Skeletal muscle tissue (tissue), 3 donors: ENCODE measurements at regions not wholly inside any gene's neighbourhood (a gene's known extent, or its start where the extent isn't known, plus 50 kb on each side); places are given as distances from the start of the nearest gene placed in this dataset.

ENCODE experiments used
- H3K27ac ChIP-seq: one replicate; pipeline ENCODE4 v1.7.0; 2013; ENCODE audit warnings: mild to moderate bottlenecking, low read depth, low read length, inconsistent platforms
- H3K27me3 ChIP-seq, 3 donors: one replicate each; pipeline ENCODE4 v1.7.0; 2013; ENCODE audit warnings: low read length in 3 of 3; ENCODE audit not compliant: control insufficient read depth in 3 of 3, insufficient read depth in 3 of 3
- H3K36me3 ChIP-seq, 3 donors: one replicate each; pipeline ENCODE4 v1.7.0; 2013; ENCODE audit warnings: low read length in 3 of 3; ENCODE audit not compliant: control insufficient read depth in 3 of 3, insufficient read depth in 3 of 3
- H3K4me1 ChIP-seq, 3 donors: one replicate each; pipeline ENCODE4 v1.7.0; 2013; ENCODE audit warnings: low read length in 3 of 3, mild to moderate bottlenecking in 3 of 3; ENCODE audit not compliant: control insufficient read depth in 3 of 3, insufficient read depth in 3 of 3
- H3K4me3 ChIP-seq, 3 donors: one replicate each; pipeline ENCODE4 v1.7.0; 2013; ENCODE audit warnings: low read length in 3 of 3
- H3K9ac ChIP-seq, 3 donors: one replicate each; pipeline ENCODE4 v1.7.0; 2013; ENCODE audit warnings: low read length in 3 of 3, mild to moderate bottlenecking in 3 of 3, moderate library complexity in 2 of 3, low read depth in 1 of 3
- H3K9me3 ChIP-seq, 3 donors: one replicate each; pipeline ENCODE4 v1.7.0; 2013; ENCODE audit warnings: low read length in 3 of 3; ENCODE audit not compliant: control insufficient read depth in 3 of 3
- donor health status: Osteomylitis.

GRCh38 chr2:3138621-3139020 is 239.0 kb downstream of the EIPR1 start:
- Histone ChIP-seq H3K27me3 (peaks cover 0 to 2% (median 0%) of the 10 kb centered on the region in 3 donors), H3K4me3 (no peak overlapping the region)

GRCh38 chr2:3137651-3138300 is 239.8 kb downstream of the EIPR1 start:
- Histone ChIP-seq H3K27ac (no peak overlapping the region), H3K36me3 (no peaks in the 10 kb centered on the region), H3K4me3 (no peak overlapping the region), H3K9me3 (peaks cover 0 to 3% (median 2%) of the 10 kb centered on the region in 3 donors), H3K27me3 (peaks cover 0 to 5% (median 1%) of the 10 kb centered on the region in 3 donors), H3K4me1 (no peaks in the 10 kb centered on the region), H3K9ac (no peak overlapping the region)

More at GRCh38 chr2:3138621-3139020, 239.0 kb downstream of the EIPR1 start:
- no peaks in the 10 kb centered on the region for H3K4me1 ChIP-seq
- H3K9me3 ChIP-seq, result peaks cover 0 to 3% (median 2%) of the 10 kb centered on the region in 3 donors
- no peak overlapping the region for H3K9ac ChIP-seq
- no peaks in the 10 kb centered on the region for H3K36me3 ChIP-seq
- no peak overlapping the region for H3K27ac ChIP-seq

GRCh38 chr2:3135676-3136075 is 241.9 kb downstream of the EIPR1 start:
- H3K4me1 ChIP-seq, result no peaks in the 10 kb centered on the region
- no peaks in the 10 kb centered on the region for H3K36me3 ChIP-seq
- no peak overlapping the region for H3K9ac ChIP-seq
- H3K9me3 ChIP-seq, result peaks cover 0 to 3% (median 2%) of the 10 kb centered on the region in 3 donors
- H3K27me3 ChIP-seq, result peaks cover 6 to 12% (median 11%) of the 10 kb centered on the region in 3 donors
- H3K4me3 ChIP-seq, result no peak overlapping the region
- H3K27ac ChIP-seq, result no peak overlapping the region

GRCh38 chr2:3134026-3134571 is 243.5 kb downstream of the EIPR1 start:
- H3K4me3 ChIP-seq, result no peak overlapping the region
- no peaks in the 10 kb centered on the region for H3K4me1 ChIP-seq
- H3K27ac ChIP-seq, result no peak overlapping the region
- peaks cover 0 to 3% (median 2%) of the 10 kb centered on the region in 3 donors for H3K9me3 ChIP-seq
- H3K9ac ChIP-seq, result no peak overlapping the region
- peaks cover 10 to 13% (median 12%) of the 10 kb centered on the region in 3 donors for H3K27me3 ChIP-seq
- H3K36me3 ChIP-seq, result no peaks in the 10 kb centered on the region

- H3K9ac ChIP-seq, result no peak overlapping the region
- no peaks in the 10 kb centered on the region for H3K36me3 ChIP-seq
- H3K27me3 ChIP-seq, result peaks cover 11 to 18% (median 15%) of the 10 kb centered on the region in 3 donors
- H3K4me3 ChIP-seq, result no peak overlapping the region
- no peak overlapping the region for H3K27ac ChIP-seq
- H3K4me1 ChIP-seq, result no peaks in the 10 kb centered on the region
- H3K9me3 ChIP-seq, result peaks cover 0 to 3% (median 2%) of the 10 kb centered on the region in 3 donors
Observed at GRCh38 chr2:3132966-3133365, 244.7 kb downstream of the EIPR1 start.

GRCh38 chr2:3132466-3132865 is 245.2 kb downstream of the EIPR1 start:
- Histone ChIP-seq H3K27me3 (peaks cover 13 to 18% (median 15%) of the 10 kb centered on the region in 3 donors), H3K27ac (no peak overlapping the region), H3K9me3 (peaks cover 0 to 3% (median 2%) of the 10 kb centered on the region in 3 donors), H3K36me3 (no peaks in the 10 kb centered on the region), H3K9ac (no peak overlapping the region), H3K4me1 (no peaks in the 10 kb centered on the region), H3K4me3 (no peak overlapping the region)

GRCh38 chr2:3131636-3132326 is 245.8 kb downstream of the EIPR1 start:
- Histone ChIP-seq H3K4me1 (no peaks in the 10 kb centered on the region), H3K4me3 (no peak overlapping the region), H3K9me3 (peaks cover 0 to 3% (median 2%) of the 10 kb centered on the region in 3 donors), H3K9ac (no peak overlapping the region), H3K27me3 (peaks cover 16 to 18% (median 18%) of the 10 kb centered on the region in 3 donors), H3K36me3 (no peaks in the 10 kb centered on the region), H3K27ac (no peak overlapping the region)

- H3K27me3 ChIP-seq, result peaks cover 22 to 25% (median 25%) of the 10 kb centered on the region in 3 donors
- no peak overlapping the region for H3K9ac ChIP-seq
- peaks cover 0 to 3% (median 2%) of the 10 kb centered on the region in 3 donors for H3K9me3 ChIP-seq
- H3K27ac ChIP-seq, result no peak overlapping the region
- H3K4me1 ChIP-seq, result no peaks in the 10 kb centered on the region
- H3K4me3 ChIP-seq, result no peak overlapping the region
- no peaks in the 10 kb centered on the region for H3K36me3 ChIP-seq
Observed at GRCh38 chr2:3130889-3131635, 246.6 kb downstream of the EIPR1 start.

- Histone ChIP-seq H3K4me3 (no peak overlapping the region), H3K9me3 (peaks cover 0 to 3% (median 2%) of the 10 kb centered on the region in 3 donors), H3K9ac (no peak overlapping the region)
Observed at GRCh38 chr2:3130444-3130843, 247.2 kb downstream of the EIPR1 start.

More at GRCh38 chr2:3130444-3130843, 247.2 kb downstream of the EIPR1 start:
- Histone ChIP-seq H3K27ac (no peak overlapping the region), H3K27me3 (peaks cover 26 to 29% (median 26%) of the 10 kb centered on the region in 3 donors), H3K36me3 (no peaks in the 10 kb centered on the region), H3K4me1 (no peaks in the 10 kb centered on the region)
